ENCODE measurements at regions not wholly inside any gene's neighbourhood (a gene's known extent, or its start where the extent isn't known, plus 50 kb on each side); places are given as distances from the start of the nearest gene placed in this dataset.

DNA sequence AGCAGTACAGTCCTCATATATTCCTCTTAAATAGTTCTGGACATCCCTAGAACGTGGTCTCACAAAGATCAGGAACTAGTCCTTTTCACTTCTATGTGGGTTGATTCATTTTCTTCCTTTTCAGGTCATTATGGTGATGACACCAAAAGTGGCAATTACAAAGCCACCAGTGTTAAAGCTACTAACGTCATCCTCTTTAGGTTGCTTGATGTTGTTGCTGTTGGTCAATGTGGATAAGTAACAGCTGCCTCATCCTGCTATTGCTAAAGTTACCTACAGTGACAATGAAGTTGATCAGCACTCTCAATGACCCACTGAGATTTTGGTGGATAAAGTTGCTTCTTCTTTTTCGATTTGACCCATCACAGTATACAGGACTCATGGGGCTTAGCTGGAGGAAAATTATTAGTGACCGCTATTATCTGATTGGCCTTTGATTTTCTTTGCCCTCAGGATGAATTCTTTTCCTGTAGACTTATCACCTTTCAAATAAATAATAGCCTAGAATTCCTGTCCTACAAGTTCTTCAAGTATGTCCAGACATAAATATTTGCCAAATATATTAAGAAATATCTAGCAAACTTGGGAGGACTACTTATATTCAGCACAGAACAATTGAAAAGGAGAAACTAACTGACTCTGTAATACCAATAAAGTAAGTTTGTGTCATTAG, 54.0 kb upstream of the ATP2B1 start:
- peak; percentile 35 for DNase-seq (ENCODE audit: extremely low read depth, insufficient read length)
- Histone ChIP-seq H3K27me3 (replicated peaks; ENCODE audit: control insufficient read depth, insufficient read depth, low read length) (no peaks in the 10 kb centered on the region), H3K36me3 (ENCODE audit: control insufficient read depth, insufficient read depth, low read length) (no peaks in the 10 kb centered on the region), H3K4me3 (replicated peaks; ENCODE audit: low read depth, low read length) (no peak overlapping the region)
- TF ChIP-seq CTCF (IDR thresholded peaks at IDR 0.05; ENCODE audit: insufficient read depth, low read length, poor library complexity, severe bottlenecking), result no peak

- DNase-seq (ENCODE audit: extremely low read depth, insufficient read length), result no peak
Measured at GRCh38 chr12:89760783-89761182, 52.1 kb upstream of the ATP2B1 start.

More at GRCh38 chr12:89760783-89761182, 52.1 kb upstream of the ATP2B1 start:
- H3K27me3 ChIP-seq (replicated peaks; ENCODE audit: control insufficient read depth, insufficient read depth, low read length), result no peaks in the 10 kb centered on the region
- no peak overlapping the region for H3K4me3 ChIP-seq (replicated peaks; ENCODE audit: low read depth, low read length)
- no peaks in the 10 kb centered on the region for H3K36me3 ChIP-seq (ENCODE audit: control insufficient read depth, insufficient read depth, low read length)
- no peak for TF ChIP-seq CTCF (IDR thresholded peaks at IDR 0.05; ENCODE audit: insufficient read depth, low read length, poor library complexity, severe bottlenecking)
